ENCODE measurements at regions not wholly inside any gene's neighbourhood (a gene's known extent, or its start where the extent isn't known, plus 50 kb on each side); places are given as distances from the start of the nearest gene placed in this dataset.
"Not testable (repeated sequence)": the region's sequence is repeated elsewhere in the genome, so short reads cannot be mapped to it uniquely, and the experiment has no call there.

DNA sequence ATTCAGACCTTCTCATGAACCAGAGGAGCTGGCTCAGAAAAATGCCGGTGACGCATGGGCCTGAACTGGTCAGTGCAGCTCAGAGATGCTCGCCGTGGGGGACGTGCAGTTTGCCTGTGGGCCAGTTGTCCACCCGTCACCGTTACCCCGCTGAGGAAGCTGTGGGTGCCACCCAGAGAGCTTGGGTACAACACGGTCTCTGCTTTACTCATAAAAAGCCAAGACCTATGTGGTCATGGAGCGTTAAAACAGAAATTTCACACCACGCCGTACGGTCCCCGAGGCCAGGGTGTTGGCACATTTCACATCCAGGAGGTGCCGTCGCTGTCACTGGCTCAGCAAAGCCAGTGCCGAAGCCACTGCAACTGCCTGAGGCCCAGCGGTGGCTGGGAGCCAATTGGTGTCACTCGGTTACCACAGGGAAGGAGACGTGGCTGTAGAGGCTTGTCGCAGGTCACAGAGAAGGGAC is 120.9 kb downstream of the METRNL start:
- no peak for DNase-seq (ENCODE audit: low spot score in 2 of 2)
- FAIRE-seq = no peak

DNA sequence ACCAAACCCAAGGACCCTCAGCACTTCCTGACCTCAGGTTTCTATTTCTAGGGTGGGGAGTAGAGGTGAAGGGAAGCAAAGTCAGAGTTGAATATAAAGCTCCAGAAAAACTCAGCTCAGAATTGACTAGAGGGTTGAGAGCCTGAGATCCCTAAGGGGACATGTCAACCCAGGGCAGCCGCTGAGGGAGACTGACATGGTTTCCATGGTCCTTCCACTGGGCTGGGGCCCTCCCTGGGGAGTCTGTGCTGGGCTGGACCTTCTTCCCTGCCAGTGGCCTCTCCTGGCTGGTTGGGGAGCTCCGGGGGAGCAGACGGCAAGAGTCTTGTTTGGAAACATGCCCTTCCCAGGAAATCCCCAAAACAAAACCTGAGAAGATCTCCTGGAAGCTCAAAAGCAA is 121.3 kb downstream of the METRNL start:
- DNase-seq (ENCODE audit: low spot score in 2 of 2) (no peak), FAIRE-seq (no peak)

- no peak for DNase-seq (ENCODE audit: low spot score in 2 of 2)
Observed at GRCh38 chr17:83201206-83202001, 122.0 kb downstream of the METRNL start.

GRCh38 chr17:83202002-83203000 is 122.9 kb downstream of the METRNL start:
- DNase-seq (ENCODE audit: low spot score in 2 of 2) (no peak), FAIRE-seq (no peak)

More at GRCh38 chr17:83201206-83202001, 122.0 kb downstream of the METRNL start:
- no peak for FAIRE-seq

DNA sequence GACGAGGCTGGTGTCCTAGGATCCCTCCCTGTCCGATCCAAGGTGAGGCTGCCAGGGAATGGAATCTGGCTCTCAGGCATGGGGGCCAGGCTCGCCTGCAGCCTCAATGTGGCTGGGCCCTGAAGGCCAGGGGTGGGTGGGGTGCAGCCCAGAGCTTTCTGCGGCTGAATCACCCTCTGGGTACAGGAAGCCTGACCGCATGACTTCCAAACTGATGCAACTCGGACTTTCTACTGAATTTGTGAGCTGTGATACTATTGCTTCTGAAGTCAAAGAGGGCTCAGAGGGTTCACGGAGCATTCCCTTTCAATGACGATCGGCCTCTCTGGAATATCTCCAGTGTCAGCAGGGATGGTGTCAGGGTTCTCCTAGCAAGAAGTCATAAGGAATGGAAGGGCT is 123.7 kb downstream of the METRNL start:
- no peak for DNase-seq (ENCODE audit: low spot score in 2 of 2)
- no peak for FAIRE-seq

- FAIRE-seq (no peak), DNase-seq (ENCODE audit: low spot score in 2 of 2) (no peak)
Observed at GRCh38 chr17:83203472-83204221, 124.2 kb downstream of the METRNL start.

GRCh38 chr17:83204230-83204725 is 124.9 kb downstream of the METRNL start:
- DNase-seq (ENCODE audit: low spot score in 2 of 2) = no peak
- FAIRE-seq = no peak

DNA sequence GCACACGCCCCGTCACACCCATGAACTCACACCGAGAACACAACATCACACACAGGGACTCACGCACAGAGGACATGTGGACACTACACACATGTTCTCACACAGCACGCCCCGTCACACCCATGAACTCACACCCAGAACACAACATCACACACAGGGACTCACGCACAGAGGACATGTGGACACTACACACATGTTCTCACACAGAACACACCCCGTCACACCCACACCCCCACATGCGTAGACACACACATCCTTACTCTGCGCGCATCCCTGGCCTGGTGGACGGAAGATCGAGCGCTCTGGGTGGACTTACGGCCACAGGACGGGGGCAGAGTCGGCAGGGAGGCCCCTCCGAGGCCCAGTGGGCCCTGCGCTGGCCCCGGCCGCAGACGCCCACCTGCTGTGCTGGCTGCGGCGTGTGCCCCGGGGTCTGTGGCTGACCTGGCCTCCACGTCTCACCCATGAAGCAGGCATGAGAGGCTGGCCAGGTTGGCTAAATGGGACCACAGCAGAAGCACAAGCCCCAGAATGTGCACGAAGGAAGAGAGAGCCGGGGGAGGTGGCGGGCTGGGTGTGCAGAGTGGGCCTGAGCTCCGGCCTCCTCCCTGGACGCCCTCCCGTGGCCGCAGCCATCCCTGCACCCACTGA is 125.5 kb downstream of the METRNL start:
- FAIRE-seq; DNase-seq (ENCODE audit: low spot score in 2 of 2): not testable (repeated sequence)

DNA sequence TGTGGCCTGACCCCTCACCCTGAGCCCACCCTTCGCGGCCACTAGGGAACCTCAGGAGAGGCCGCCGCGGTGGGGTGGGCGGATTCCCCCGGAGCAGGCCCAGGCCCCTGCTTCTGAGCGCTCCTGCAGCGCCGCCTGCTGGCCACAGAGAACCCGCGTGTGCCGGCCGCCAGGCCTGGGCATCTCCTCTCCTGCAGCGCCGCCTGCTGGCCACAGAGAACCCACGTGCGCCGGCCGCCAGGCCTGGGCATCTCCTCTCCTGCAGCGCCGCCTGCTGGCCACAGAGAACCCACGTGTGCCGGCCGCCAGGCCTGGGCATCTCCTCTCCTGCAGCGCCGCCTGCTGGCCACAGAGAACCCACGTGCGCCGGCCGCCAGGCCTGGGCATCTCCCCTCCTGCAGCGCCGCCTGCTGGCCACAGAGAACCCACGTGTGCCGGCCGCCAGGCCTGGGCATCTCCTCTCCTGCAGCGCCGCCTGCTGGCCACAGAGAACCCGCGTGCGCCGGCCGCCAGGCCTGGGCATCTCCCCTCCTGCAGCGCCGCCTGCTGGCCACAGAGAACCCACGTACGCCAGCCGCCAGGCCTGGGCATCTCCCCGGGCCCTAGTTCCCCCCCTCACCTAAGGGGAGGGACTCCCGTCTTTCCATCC is 126.1 kb downstream of the METRNL start:
- DNase-seq (ENCODE audit: low spot score in 2 of 2) = not testable (repeated sequence)

GRCh38 chr17:83206036-83206394 is 126.6 kb downstream of the METRNL start:
- not testable (repeated sequence) for FAIRE-seq; DNase-seq (ENCODE audit: low spot score in 2 of 2)

More for the DNA sequence above, 126.1 kb downstream of the METRNL start:
- FAIRE-seq = not testable (repeated sequence)

DNA sequence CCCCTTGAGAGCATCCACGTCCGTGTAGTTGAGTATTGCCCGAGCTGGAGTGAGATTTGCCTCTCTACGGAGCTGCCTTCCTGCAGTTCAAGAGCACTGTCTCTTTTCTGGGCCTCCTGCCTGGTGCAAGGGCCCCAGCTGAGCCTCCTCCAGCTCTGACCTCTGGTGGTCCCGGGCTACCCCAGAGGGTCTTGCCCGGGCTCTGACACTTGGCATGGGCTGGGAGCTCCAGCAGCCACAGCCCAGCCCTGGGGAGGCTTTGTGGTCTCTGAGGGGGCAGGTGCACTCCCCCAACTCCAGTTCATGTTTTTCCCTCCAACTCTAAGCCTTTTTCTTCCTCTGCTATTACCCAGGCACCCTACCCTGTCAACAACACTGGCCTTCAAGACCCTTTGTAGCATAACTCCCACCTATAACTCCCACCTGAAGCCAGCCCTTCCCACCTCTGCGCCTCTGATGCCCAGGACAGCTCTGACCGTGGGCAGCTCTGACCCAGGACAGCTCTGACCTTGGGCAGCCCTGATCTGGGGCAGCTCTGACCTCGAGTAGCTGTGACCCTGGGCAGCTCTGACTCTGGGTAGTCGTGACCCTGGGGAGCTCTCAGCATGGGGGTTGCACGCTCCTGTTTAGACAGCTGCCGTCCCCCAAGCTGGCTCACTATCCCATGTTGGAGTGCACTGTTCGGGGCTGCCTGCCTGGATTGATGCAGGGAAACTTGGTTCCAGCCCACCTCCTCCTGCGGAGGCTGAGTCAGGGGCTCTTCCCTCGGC is 127.6 kb downstream of the METRNL start:
- DNase-seq (ENCODE audit: low spot score in 2 of 2); FAIRE-seq: not testable (repeated sequence)

GRCh38 chr17:83247001-83247400 is 167.6 kb downstream of the METRNL start:
- not testable (repeated sequence) for DNase-seq (ENCODE audit: low spot score in 2 of 2); FAIRE-seq

All from frontal cortex (tissue), 3 donors.